ENCODE measurements at regions not wholly inside any gene's neighbourhood (a gene's known extent, or its start where the extent isn't known, plus 50 kb on each side); places are given as distances from the start of the nearest gene placed in this dataset.

DNA sequence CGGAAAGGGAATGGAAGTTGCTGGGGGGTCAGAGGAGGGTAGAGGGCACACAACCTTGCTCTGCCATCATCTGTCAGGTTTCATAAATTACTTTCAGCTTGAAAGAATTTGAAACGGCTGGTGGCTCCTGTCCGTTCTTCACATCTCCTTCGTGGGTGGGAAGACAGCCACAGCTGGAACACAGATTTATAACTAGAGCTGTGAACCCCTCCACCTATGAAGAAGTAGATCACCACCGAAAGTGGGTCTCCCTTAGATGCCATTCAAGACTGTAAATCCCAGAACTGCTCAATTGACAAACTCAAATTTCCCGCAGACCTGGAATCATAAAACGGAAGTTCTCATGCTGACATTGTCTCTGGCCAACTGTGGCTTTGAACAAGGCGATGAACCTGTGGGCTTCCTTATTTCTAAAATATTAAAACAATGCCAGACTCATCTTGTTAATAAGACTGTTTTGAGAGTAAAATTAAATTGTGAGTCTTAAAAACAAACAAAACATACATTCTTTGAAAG lies 65.3 kb downstream of the BTBD3 start:
- TF ChIP-seq, protein P1, sequence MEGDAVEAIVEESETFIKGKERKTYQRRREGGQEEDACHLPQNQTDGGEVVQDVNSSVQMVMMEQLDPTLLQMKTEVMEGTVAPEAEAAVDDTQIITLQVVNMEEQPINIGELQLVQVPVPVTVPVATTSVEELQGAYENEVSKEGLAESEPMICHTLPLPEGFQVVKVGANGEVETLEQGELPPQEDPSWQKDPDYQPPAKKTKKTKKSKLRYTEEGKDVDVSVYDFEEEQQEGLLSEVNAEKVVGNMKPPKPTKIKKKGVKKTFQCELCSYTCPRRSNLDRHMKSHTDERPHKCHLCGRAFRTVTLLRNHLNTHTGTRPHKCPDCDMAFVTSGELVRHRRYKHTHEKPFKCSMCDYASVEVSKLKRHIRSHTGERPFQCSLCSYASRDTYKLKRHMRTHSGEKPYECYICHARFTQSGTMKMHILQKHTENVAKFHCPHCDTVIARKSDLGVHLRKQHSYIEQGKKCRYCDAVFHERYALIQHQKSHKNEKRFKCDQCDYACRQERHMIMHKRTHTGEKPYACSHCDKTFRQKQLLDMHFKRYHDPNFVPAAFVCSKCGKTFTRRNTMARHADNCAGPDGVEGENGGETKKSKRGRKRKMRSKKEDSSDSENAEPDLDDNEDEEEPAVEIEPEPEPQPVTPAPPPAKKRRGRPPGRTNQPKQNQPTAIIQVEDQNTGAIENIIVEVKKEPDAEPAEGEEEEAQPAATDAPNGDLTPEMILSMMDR (IDR thresholded peaks at IDR 0.05): no peak
- TF ChIP-seq POLR2A (IDR thresholded peaks at IDR 0.05) (no peak), EP300 (IDR thresholded peaks at IDR 0.05) (no peak)
